Ascending aorta (tissue), 2 donors: ENCODE measurements at regions not wholly inside any gene's neighbourhood (a gene's known extent, or its start where the extent isn't known, plus 50 kb on each side); places are given as distances from the start of the nearest gene placed in this dataset.

Source experiments
- DNase-seq, 2 donors: peaks; one replicate each; pipeline ENCODE4 v3.0.0-alpha.2; 2019; ENCODE audit warnings: low spot score in 2 of 2
- H3K27ac ChIP-seq, 2 donors: fragments of 200-600 bp; sonication (generic); one replicate each; pipeline ENCODE4 v1.5.1; 2016 to 2017; ENCODE audit warnings: mild to moderate bottlenecking in 1 of 2
- H3K27me3 ChIP-seq: fragments of 200-600 bp; sonication (generic); one replicate; pipeline ENCODE4 v1.5.1; 2017
- H3K36me3 ChIP-seq, 2 donors: fragments of 200-600 bp; sonication (generic); one replicate each; pipeline ENCODE4 v1.5.1; 2016
- H3K4me1 ChIP-seq, 2 donors: fragments of 200-600 bp; sonication (generic); one replicate each; pipeline ENCODE4 v1.5.1; 2016 to 2017; ENCODE audit warnings: mild to moderate bottlenecking in 1 of 2
- H3K4me3 ChIP-seq, 2 donors: fragments of 200-600 bp; sonication (generic); one replicate each; pipeline ENCODE4 v1.5.1; 2016 to 2017; ENCODE audit warnings: mild to moderate bottlenecking in 1 of 2
- H3K9me3 ChIP-seq, 2 donors: fragments of 200-600 bp; sonication (generic); one replicate each; pipeline ENCODE4 v1.5.1; 2016
- intact Hi-C: fragments of 100-400 bp; cut with DNase I; formaldehyde crosslinking; loops from one replicate; pipeline ENCODE4 v1.15.1; 2023
- TF ChIP-seq, protein P1 (sequence below), 3 experiments: fragments of 200-600 bp in 2 of 3; fragments of 450-650 bp in 1 of 3; sonication (generic) in 2 of 3; IDR thresholded peaks; one replicate each; pipeline ENCODE4 v1.5.1; 2016 to 2019; ENCODE audit warnings: antibody characterized with exemption in 3 of 3, mild to moderate bottlenecking in 1 of 3, moderate library complexity in 1 of 3

DNA sequence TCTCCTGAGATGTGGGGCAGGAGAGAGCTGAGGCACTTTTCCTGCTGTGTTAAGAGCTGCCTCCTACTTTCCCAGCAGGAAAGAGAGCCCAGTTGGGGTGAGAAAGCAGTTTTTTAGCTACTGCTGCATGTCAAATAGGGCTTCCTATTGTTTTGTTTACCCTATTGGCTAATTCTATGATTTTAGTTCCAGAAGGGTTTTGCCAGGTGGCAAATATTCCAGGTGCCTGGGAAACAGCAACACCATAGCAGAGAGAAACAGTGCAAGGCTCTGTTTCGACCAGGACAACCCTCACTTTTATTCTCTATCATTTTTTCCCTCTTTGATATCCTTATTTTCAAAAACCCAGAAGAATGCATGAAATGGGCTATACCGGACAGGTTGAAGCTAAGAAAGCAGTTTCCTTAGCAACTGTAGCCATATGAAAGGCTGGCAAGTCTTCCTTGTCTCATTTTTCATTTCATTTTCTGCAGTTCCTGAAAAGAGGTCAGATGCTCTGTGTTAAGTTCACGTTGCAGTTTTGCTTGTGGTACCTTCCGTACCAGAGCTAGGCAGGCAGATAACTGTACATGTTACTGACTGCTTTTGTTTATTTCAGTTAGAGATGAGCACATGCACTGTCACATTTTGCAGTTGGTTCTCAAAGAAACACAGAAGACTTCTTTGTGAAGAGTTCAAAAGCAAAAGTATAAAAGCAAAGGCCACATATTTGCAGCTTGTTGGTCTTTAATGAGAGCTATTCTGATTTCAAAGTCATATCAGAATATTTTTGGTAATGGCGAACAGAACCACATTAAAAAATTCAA lies 84.8 kb downstream of the AQP4 start:
- no peaks in the 10 kb centered on the region for H3K36me3 ChIP-seq
- TF ChIP-seq, protein P1, sequence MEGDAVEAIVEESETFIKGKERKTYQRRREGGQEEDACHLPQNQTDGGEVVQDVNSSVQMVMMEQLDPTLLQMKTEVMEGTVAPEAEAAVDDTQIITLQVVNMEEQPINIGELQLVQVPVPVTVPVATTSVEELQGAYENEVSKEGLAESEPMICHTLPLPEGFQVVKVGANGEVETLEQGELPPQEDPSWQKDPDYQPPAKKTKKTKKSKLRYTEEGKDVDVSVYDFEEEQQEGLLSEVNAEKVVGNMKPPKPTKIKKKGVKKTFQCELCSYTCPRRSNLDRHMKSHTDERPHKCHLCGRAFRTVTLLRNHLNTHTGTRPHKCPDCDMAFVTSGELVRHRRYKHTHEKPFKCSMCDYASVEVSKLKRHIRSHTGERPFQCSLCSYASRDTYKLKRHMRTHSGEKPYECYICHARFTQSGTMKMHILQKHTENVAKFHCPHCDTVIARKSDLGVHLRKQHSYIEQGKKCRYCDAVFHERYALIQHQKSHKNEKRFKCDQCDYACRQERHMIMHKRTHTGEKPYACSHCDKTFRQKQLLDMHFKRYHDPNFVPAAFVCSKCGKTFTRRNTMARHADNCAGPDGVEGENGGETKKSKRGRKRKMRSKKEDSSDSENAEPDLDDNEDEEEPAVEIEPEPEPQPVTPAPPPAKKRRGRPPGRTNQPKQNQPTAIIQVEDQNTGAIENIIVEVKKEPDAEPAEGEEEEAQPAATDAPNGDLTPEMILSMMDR (IDR thresholded peaks at IDR 0.05): no peak
- no peak for DNase-seq
- H3K27me3 ChIP-seq: no peaks in the 10 kb centered on the region
- no peak overlapping the region for H3K4me3 ChIP-seq
- H3K4me1 ChIP-seq: no peaks in the 10 kb centered on the region
- H3K9me3 ChIP-seq: no peaks in the 10 kb centered on the region
- intact Hi-C loops: no loop called here
- no peak overlapping the region for H3K27ac ChIP-seq

DNA sequence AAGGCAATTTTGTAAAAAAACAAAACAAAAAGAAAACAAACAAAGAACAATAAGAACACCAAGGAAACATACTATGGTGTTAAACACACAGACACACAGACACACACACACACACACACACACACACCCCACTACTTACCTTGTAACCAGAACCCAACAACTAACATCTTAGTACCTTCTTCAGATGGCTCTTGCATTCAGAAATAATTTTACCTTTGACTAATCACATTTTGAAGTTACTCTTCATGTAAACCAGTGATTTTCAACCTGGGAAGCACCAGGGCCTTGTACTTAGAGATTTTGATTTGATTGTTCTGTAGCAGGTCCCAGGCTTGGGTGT lies 87.5 kb downstream of the AQP4 start:
- no peaks in the 10 kb centered on the region for H3K9me3 ChIP-seq
- no peak overlapping the region for H3K4me3 ChIP-seq
- no peaks in the 10 kb centered on the region for H3K27me3 ChIP-seq
- DNase-seq: no peak
- no peaks in the 10 kb centered on the region for H3K36me3 ChIP-seq
- H3K27ac ChIP-seq: no peak overlapping the region
- TF ChIP-seq, protein P1 (IDR thresholded peaks at IDR 0.05): no peak
- intact Hi-C loops: no loop called here
- H3K4me1 ChIP-seq: no peaks in the 10 kb centered on the region

DNA sequence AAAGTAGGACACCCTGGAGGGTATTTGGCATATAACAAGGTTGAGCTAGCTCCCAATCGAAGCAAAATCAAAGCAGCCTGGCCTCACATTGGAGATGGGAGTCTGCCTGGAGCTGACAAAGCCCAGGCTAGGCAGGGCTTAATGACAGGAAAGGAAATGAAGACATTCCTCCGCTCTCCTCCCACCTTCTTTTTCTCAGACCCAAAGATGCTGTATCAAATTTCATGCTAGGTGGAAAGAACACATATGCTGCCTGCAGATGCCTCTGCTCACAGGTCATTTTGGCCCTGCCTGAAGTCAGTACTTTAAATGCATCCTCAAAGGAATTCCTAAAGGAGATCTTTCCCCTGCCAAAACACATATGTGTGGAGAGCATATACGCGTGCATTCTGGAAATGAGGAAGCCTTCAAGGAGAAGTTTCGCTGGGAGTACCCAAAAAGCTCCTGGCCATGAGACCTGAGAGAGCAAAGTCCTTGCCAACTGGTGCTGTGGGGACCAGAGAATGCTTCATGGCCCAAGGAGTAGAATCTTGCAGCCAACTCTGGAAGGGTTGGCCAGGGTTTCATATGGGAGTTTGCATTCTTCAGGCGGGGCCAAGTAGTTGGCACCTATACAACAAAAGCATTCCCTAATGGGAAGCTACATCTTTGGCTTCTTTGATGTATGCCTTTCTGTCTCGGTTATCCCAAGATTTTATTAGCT lies 88.0 kb downstream of the AQP4 start:
- H3K4me3 ChIP-seq: no peak overlapping the region
- no peaks in the 10 kb centered on the region for H3K27me3 ChIP-seq
- no peaks in the 10 kb centered on the region for H3K4me1 ChIP-seq
- intact Hi-C loops: no loop called here
- no peak for DNase-seq
- TF ChIP-seq, protein P1 (IDR thresholded peaks at IDR 0.05): no peak
- H3K36me3 ChIP-seq: no peaks in the 10 kb centered on the region
- no peak overlapping the region for H3K27ac ChIP-seq
- no peaks in the 10 kb centered on the region for H3K9me3 ChIP-seq

DNA sequence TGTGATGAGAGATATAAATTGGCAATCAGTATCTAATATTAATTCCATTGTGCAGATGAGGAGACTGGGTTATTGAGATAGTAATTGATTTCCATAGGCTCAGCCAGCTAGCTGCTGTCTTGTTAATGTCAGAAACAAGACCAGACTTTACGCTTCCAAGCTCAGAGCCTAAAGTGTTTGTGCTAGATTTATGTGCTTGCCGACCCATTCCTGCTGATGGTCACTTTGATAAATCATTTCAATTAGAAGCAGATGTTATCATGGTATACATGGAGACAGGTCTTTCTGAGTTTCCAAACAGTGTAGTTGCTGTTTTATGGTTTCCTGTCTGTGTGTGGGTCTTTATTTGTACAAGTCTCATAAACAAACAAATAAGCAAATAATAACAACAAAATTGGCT lies 92.8 kb downstream of the AQP4 start:
- TF ChIP-seq, protein P1 (IDR thresholded peaks at IDR 0.05): no peak
- intact Hi-C loops: no loop called here
- H3K27me3 ChIP-seq: no peaks in the 10 kb centered on the region
- no peaks in the 10 kb centered on the region for H3K9me3 ChIP-seq
- H3K27ac ChIP-seq: no peak overlapping the region
- no peak for DNase-seq
- H3K36me3 ChIP-seq: no peaks in the 10 kb centered on the region
- H3K4me3 ChIP-seq: no peak overlapping the region
- H3K4me1 ChIP-seq: no peaks in the 10 kb centered on the region

DNA sequence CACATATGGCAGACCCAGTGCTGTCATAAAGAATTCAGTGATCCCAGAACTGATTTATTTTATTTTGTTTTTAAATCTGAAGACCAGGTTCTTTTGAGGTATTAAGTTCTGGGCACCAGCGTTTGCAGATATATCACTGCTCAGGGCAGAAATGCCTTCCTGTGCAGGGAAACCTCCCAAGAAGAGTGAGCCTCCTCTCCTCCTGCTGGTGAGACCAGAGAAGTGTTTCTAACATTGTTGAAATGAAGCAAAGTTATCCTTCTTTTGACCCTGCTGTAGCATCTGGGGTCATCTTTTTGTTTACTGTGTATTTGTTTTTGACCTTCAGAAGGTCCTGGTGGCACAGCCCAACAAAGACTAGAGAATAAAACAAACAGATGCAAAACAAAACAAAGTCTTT lies 94.0 kb downstream of the AQP4 start:
- H3K9me3 ChIP-seq: no peaks in the 10 kb centered on the region
- H3K27me3 ChIP-seq: no peaks in the 10 kb centered on the region
- intact Hi-C loops: no loop called here
- no peaks in the 10 kb centered on the region for H3K4me1 ChIP-seq
- TF ChIP-seq, protein P1 (IDR thresholded peaks at IDR 0.05): no peak
- no peak overlapping the region for H3K4me3 ChIP-seq
- no peak overlapping the region for H3K27ac ChIP-seq
- H3K36me3 ChIP-seq: no peaks in the 10 kb centered on the region
- DNase-seq: no peak
